K562 (cell line): ENCODE measurements at regions not wholly inside any gene's neighbourhood (a gene's known extent, or its start where the extent isn't known, plus 50 kb on each side); places are given as distances from the start of the nearest gene placed in this dataset.

Source experiments
- ARID1B ChIP-seq: fragments of 450-650 bp; IDR thresholded peaks from 2 replicates; pipeline ENCODE4 v1.6.1; 2016; ENCODE audit warnings: antibody characterized with exemption, mild to moderate bottlenecking, inconsistent platforms
- CHD1 ChIP-seq: fragments of 200-600 bp; sonication (generic); IDR thresholded peaks from one replicate; pipeline ENCODE4 v1.6.1; 2012; ENCODE audit warnings: mild to moderate bottlenecking, moderate library complexity, low read length, inconsistent platforms
- DACH1 ChIP-seq: fragments of 450-650 bp; IDR thresholded peaks from 2 replicates; pipeline ENCODE4 v1.6.1; 2018; ENCODE audit not compliant: partially characterized antibody
- DPF2 ChIP-seq: fragments of 450-650 bp; IDR thresholded peaks from 2 replicates; pipeline ENCODE4 v1.6.1; 2016
- GMEB1 ChIP-seq: fragments of 250-450 bp; sonication (Bioruptor Pico); IDR thresholded peaks from 2 replicates; pipeline ENCODE4 v1.4.0; 2020; ENCODE audit warnings: mild to moderate bottlenecking
- JUN ChIP-seq, 2 experiments: sonication (generic) in 1 of 2; formaldehyde crosslinking in 1 of 2; IDR thresholded peaks; 2 replicates each; pipeline versions ENCODE4 v1.6.1 to v1.8.0; 2012 to 2022; ENCODE audit warnings: borderline replicate concordance in 2 of 2, mild to moderate bottlenecking in 2 of 2, improper control_type of control experiment in 1 of 2, low read depth in 1 of 2, low read length in 1 of 2, missing genetic modification reagents in 1 of 2
- KAT7 ChIP-seq: sonication (generic); formaldehyde crosslinking; IDR thresholded peaks from 2 replicates; pipeline ENCODE4 v1.8.0; 2022; ENCODE audit warnings: missing genetic modification reagents, mild to moderate bottlenecking, borderline replicate concordance
- KLF10 ChIP-seq: fragments of 250-450 bp; sonication (Bioruptor Pico); IDR thresholded peaks from 2 replicates; pipeline ENCODE4 v1.6.1; 2021; ENCODE audit warnings: matching md5 sums
- MAFK ChIP-seq: IDR thresholded peaks from 2 replicates; pipeline ENCODE4 v1.6.1; 2011; ENCODE audit warnings: low read length, improper control_type of control experiment
- NFE2 ChIP-seq: IDR thresholded peaks from 2 replicates; pipeline ENCODE4 v1.6.1; 2014; ENCODE audit warnings: antibody characterized with exemption, low read depth
- NFIC ChIP-seq: fragments of 450-650 bp; IDR thresholded peaks from 2 replicates; pipeline ENCODE4 v1.6.1; 2017; ENCODE audit warnings: mild to moderate bottlenecking, inconsistent platforms
- NR2F6 ChIP-seq: fragments of 450-650 bp; formaldehyde crosslinking; IDR thresholded peaks from 2 replicates; pipeline ENCODE4 v1.4.0; 2020; ENCODE audit warnings: mild to moderate bottlenecking
- NR4A1 ChIP-seq, 2 experiments: fragments of 250-450 bp in 1 of 2; fragments of 450-650 bp in 1 of 2; sonication (Bioruptor Pico) in 1 of 2; IDR thresholded peaks; 2 replicates each; pipeline versions ENCODE4 v1.4.0 to v1.6.1; 2016 to 2020; ENCODE audit warnings: mild to moderate bottlenecking in 2 of 2, missing compliant biosample characterization in 1 of 2, missing genetic modification characterization in 1 of 2, moderate library complexity in 1 of 2
- POLR2G ChIP-seq: fragments of 200-400 bp; formaldehyde crosslinking; IDR thresholded peaks from 2 replicates; pipeline ENCODE4 v1.6.1; 2017; ENCODE audit warnings: low read depth, mild to moderate bottlenecking, antibody characterized with exemption, low read length, moderate library complexity
- POLR3G ChIP-seq: IDR thresholded peaks from 2 replicates; pipeline ENCODE4 v1.6.1; 2011; ENCODE audit not compliant: insufficient read length, insufficient replicate concordance; ENCODE audit errors: extremely low read depth
- TRIM24 ChIP-seq, 2 experiments: fragments of 450-650 bp; IDR thresholded peaks; 2 replicates each; pipeline ENCODE4 v1.6.1; 2016
- ZNF140 ChIP-seq: fragments of 250-450 bp; sonication (Bioruptor Pico); IDR thresholded peaks from 2 replicates; pipeline ENCODE4 v1.8.0; 2021; ENCODE audit warnings: moderate library complexity, mild to moderate bottlenecking, inconsistent platforms
- ZNF274 ChIP-seq: IDR thresholded peaks from 2 replicates; pipeline ENCODE4 v1.6.1; 2011; ENCODE audit warnings: low read depth, mild to moderate bottlenecking, low read length, moderate library complexity, borderline replicate concordance
- ZNF316 ChIP-seq: fragments of 450-650 bp; IDR thresholded peaks from 2 replicates; pipeline ENCODE4 v1.6.1; 2016
- ZNF384 ChIP-seq: IDR thresholded peaks from 2 replicates; pipeline ENCODE4 v1.6.1; 2012; ENCODE audit warnings: low read depth, low read length, improper control_type of control experiment

GRCh38 chr3:107441617-107442016 lies 64.4 kb downstream of the CCDC54 start (continued):
- TF ChIP-seq NFIC = peak; percentile 91
- TF ChIP-seq GMEB1 = no peak
- TF ChIP-seq KAT7 = no peak
- no peak for TF ChIP-seq KLF10 (CRISPR knock-in tag)
- TF ChIP-seq POLR2G = no peak
- TF ChIP-seq TRIM24 (IDR thresholded peaks at IDR 0.05) = peak; percentile 61 to 86
- no peak for TF ChIP-seq ZNF274
- no peak for TF ChIP-seq ZNF384
- TF ChIP-seq DACH1 = no peak
- TF ChIP-seq ARID1B = 0 out of 2 replicates have a peak, but pooled peaks have one; percentile 13
- TF ChIP-seq ZNF316 = peak; percentile 89
- TF ChIP-seq JUN (IDR thresholded peaks at IDR 0.05; ENCODE audit: borderline replicate concordance, low read depth, low read length) = no peak
- TF ChIP-seq JUN (CRISPR knock-in tag; IDR thresholded peaks at IDR 0.05; ENCODE audit: borderline replicate concordance) = no peak
- TF ChIP-seq ZNF140 (CRISPR knock-in tag) = no peak
- peak; percentile 47; the same call in 1 of the 2 replicates for TF ChIP-seq MAFK
- TF ChIP-seq NR4A1 (CRISPR knock-in tag; IDR thresholded peaks at IDR 0.05) = no peak
- TF ChIP-seq NR4A1 (tag; IDR thresholded peaks at IDR 0.05) = no peak
- TF ChIP-seq NFE2 = peak; percentile 71
- 0 out of 2 replicates have a peak, but pooled peaks have one; percentile 45 for TF ChIP-seq DPF2
- TF ChIP-seq POLR3G = no peak
- no peak for TF ChIP-seq CHD1
- no peak for TF ChIP-seq NR2F6 (CRISPR knock-in tag)
